ENCODE measurements at regions not wholly inside any gene's neighbourhood (a gene's known extent, or its start where the extent isn't known, plus 50 kb on each side); places are given as distances from the start of the nearest gene placed in this dataset.

GRCh38 chr21:39108291-39109162 lies 74.7 kb downstream of the PSMG1 start:
- ChIA-PET CTCF (interaction anchor here (0.9 kb wide), 1 partner anchor 27 kb away, joined by 5 read pairs; no protein-coding TSS in a partner anchor), POLR2A (ENCODE audit: unreplicated experiment) (no interaction called here)
- H2BK120ac ChIP-seq (ENCODE audit: low read depth, low read length), result peak overlapping the region; percentile 73; the same call in 1 of the 2 replicates
- TF ChIP-seq POLR2A (IDR thresholded peaks at IDR 0.05; ENCODE audit: low read depth, low read length), result no peak
- TF ChIP-seq RAD21 (IDR thresholded peaks at IDR 0.05; ENCODE audit: low read length), result no peak
- TF ChIP-seq, protein P1, sequence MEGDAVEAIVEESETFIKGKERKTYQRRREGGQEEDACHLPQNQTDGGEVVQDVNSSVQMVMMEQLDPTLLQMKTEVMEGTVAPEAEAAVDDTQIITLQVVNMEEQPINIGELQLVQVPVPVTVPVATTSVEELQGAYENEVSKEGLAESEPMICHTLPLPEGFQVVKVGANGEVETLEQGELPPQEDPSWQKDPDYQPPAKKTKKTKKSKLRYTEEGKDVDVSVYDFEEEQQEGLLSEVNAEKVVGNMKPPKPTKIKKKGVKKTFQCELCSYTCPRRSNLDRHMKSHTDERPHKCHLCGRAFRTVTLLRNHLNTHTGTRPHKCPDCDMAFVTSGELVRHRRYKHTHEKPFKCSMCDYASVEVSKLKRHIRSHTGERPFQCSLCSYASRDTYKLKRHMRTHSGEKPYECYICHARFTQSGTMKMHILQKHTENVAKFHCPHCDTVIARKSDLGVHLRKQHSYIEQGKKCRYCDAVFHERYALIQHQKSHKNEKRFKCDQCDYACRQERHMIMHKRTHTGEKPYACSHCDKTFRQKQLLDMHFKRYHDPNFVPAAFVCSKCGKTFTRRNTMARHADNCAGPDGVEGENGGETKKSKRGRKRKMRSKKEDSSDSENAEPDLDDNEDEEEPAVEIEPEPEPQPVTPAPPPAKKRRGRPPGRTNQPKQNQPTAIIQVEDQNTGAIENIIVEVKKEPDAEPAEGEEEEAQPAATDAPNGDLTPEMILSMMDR (conservative IDR thresholded peaks at IDR 0.05; ENCODE audit: low read depth, low read length), result no peak
- no peak for TF ChIP-seq SMC3 (IDR thresholded peaks at IDR 0.05; ENCODE audit: low read depth, low read length)
- no peak for TF ChIP-seq MAFK (IDR thresholded peaks at IDR 0.05; ENCODE audit: low read depth, low read length)
- no peak for TF ChIP-seq RCOR1 (IDR thresholded peaks at IDR 0.05; ENCODE audit: insufficient replicate concordance, low read length)
- TF ChIP-seq RFX5 (IDR thresholded peaks at IDR 0.05; ENCODE audit: low read depth, low read length), result no peak
- TF ChIP-seq NFE2L2 (IDR thresholded peaks at IDR 0.05; ENCODE audit: low read depth, low read length), result no peak
- TF ChIP-seq BHLHE40 (IDR thresholded peaks at IDR 0.05; ENCODE audit: low read depth, low read length), result no peak
- no peak for TF ChIP-seq FOS (IDR thresholded peaks at IDR 0.05; ENCODE audit: low read depth, low read length)
- no peak for TF ChIP-seq CHD1 (IDR thresholded peaks at IDR 0.05; ENCODE audit: low read depth, low read length)
- in situ Hi-C loops (cut with MboI; ENCODE audit: low sequenced_read_pairs), result no loop called here
- no peaks in the 10 kb centered on the region for H3K79me1 ChIP-seq (ENCODE audit: low read depth in 1 of 2, low read length in 2 of 2)
- no peak overlapping the region for H4K8ac ChIP-seq (ENCODE audit: low read depth in 2 of 2, low read length in 2 of 2)
- no peak overlapping the region for H3K27ac ChIP-seq (ENCODE audit: insufficient read depth, low read length)
- ATAC-seq (ENCODE audit: low read depth) (no peak), DNase-seq (no peak)
- 95% methylated on average over 8 of the region's 23 CpGs; no CpG with 5 or more reads in 1 of the 2 experiments for WGBS, 2 experiments (ENCODE audit: extremely low coverage in 2 of 2, insufficient read length in 1 of 2)
- H4K91ac ChIP-seq (ENCODE audit: insufficient read depth, low read depth, low read length), result 0 out of 2 replicates have a peak overlapping the region, but pooled peaks have one; percentile 5
- H3K9ac ChIP-seq (ENCODE audit: low read depth, low read length), result no peak overlapping the region
- H3K4ac ChIP-seq (ENCODE audit: low read depth, low read length), result 0 out of 2 replicates have a peak overlapping the region, but pooled peaks have one; percentile 77
- H3K9me1 ChIP-seq (ENCODE audit: insufficient read depth, low read length), result peaks cover 17% of the 10 kb centered on the region
- H2BK5ac ChIP-seq (ENCODE audit: low read depth, low read length, poor library complexity, severe bottlenecking), result no peak overlapping the region
- H3K23ac ChIP-seq (ENCODE audit: low read depth, low read length), result no peak overlapping the region
- no peak overlapping the region; the same call in 1 of the 2 replicates for H3K18ac ChIP-seq (ENCODE audit: low read depth, low read length)
- H3K4me3 ChIP-seq (ENCODE audit: insufficient read depth, low read depth, low read length), result no peak overlapping the region
- dilution Hi-C loops (cut with HindIII; ENCODE audit: low sequenced_read_pairs, unreplicated experiment), result no loop called here
- no peaks in the 10 kb centered on the region for H4K20me1 ChIP-seq (ENCODE audit: insufficient read depth, low read length)
- no peak overlapping the region for H3K14ac ChIP-seq (replicated peaks; ENCODE audit: low read depth, low read length)
- H2BK15ac ChIP-seq (ENCODE audit: low read depth, low read length), result peak overlapping the region; percentile 26; the same call in 1 of the 3 replicates
- 0 out of 2 replicates have a peak, but pooled peaks cover 2% of the 10 kb centered on the region for H3K27me3 ChIP-seq (ENCODE audit: control insufficient read depth, insufficient read depth, low read length)
- no TSS peak for BruUV-seq (replicated peaks)
- peaks cover 18% of the 10 kb centered on the region for H3K4me1 ChIP-seq (ENCODE audit: control insufficient read depth, insufficient read depth, low read length)
- no peak overlapping the region for H2AFZ ChIP-seq (replicated peaks; ENCODE audit: low read length, poor library complexity)
- H3K36me3 ChIP-seq (ENCODE audit: control insufficient read depth, insufficient read depth, low read length), result no peaks in the 10 kb centered on the region
- intact Hi-C loops (cut with micrococcal nuclease), result no loop called here
- H4K5ac ChIP-seq (ENCODE audit: low read depth, low read length), result no peak overlapping the region
- peak overlapping the region; percentile 64; the same call in 1 of the 2 replicates for H2BK20ac ChIP-seq (ENCODE audit: low read depth, low read length)
- no peak overlapping the region for H3K4me2 ChIP-seq (ENCODE audit: low read depth, low read length)
- no peaks in the 10 kb centered on the region; the same call in 1 of the 2 replicates for H3K9me3 ChIP-seq (ENCODE audit: control insufficient read depth, insufficient read depth, low read length)
- H3K56ac ChIP-seq (ENCODE audit: extremely low read depth, insufficient read depth, low read length), result no peak overlapping the region
- H2AK5ac ChIP-seq (ENCODE audit: low read depth, low read length), result 0 out of 2 replicates have a peak overlapping the region, but pooled peaks have one; percentile 21
- H2AK9ac ChIP-seq (replicated peaks; ENCODE audit: low read depth, low read length, poor library complexity), result peak overlapping the region; percentile 30
